DND-41 (cell line): ENCODE measurements at regions not wholly inside any gene's neighbourhood (a gene's known extent, or its start where the extent isn't known, plus 50 kb on each side); places are given as distances from the start of the nearest gene placed in this dataset.

ENCODE experiments used
- EZH2 ChIP-seq: IDR thresholded peaks from 3 replicates; pipeline ENCODE4 v1.6.1; 2012; ENCODE audit warnings: borderline replicate concordance, low read depth, mild to moderate bottlenecking, moderate library complexity, low read length, inconsistent platforms; ENCODE audit not compliant: severe bottlenecking
- TF ChIP-seq, protein P1 (sequence below): IDR thresholded peaks from 2 replicates; pipeline ENCODE4 v1.5.1; 2012; ENCODE audit warnings: borderline replicate concordance, low read length, moderate library complexity, mild to moderate bottlenecking; ENCODE audit not compliant: poor library complexity, severe bottlenecking; ENCODE audit errors: extremely low read depth

GRCh38 chr16:86390335-86390734 lies 120.0 kb upstream of the FOXF1 start:
- TF ChIP-seq, protein P1, sequence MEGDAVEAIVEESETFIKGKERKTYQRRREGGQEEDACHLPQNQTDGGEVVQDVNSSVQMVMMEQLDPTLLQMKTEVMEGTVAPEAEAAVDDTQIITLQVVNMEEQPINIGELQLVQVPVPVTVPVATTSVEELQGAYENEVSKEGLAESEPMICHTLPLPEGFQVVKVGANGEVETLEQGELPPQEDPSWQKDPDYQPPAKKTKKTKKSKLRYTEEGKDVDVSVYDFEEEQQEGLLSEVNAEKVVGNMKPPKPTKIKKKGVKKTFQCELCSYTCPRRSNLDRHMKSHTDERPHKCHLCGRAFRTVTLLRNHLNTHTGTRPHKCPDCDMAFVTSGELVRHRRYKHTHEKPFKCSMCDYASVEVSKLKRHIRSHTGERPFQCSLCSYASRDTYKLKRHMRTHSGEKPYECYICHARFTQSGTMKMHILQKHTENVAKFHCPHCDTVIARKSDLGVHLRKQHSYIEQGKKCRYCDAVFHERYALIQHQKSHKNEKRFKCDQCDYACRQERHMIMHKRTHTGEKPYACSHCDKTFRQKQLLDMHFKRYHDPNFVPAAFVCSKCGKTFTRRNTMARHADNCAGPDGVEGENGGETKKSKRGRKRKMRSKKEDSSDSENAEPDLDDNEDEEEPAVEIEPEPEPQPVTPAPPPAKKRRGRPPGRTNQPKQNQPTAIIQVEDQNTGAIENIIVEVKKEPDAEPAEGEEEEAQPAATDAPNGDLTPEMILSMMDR = no peak
- no peak for TF ChIP-seq EZH2
